HEK293T (cell line): ENCODE measurements at regions not wholly inside any gene's neighbourhood (a gene's known extent, or its start where the extent isn't known, plus 50 kb on each side); places are given as distances from the start of the nearest gene placed in this dataset.

Source experiments
- ELF4 ChIP-seq: fragments of 450-650 bp; IDR thresholded peaks from 2 replicates; pipeline ENCODE4 v1.6.1; 2017; ENCODE audit warnings: antibody characterized with exemption
- FOXM1 ChIP-seq: fragments of 450-650 bp; IDR thresholded peaks from 2 replicates; pipeline ENCODE4 v1.6.1; 2017; ENCODE audit warnings: mild to moderate bottlenecking, borderline replicate concordance
- TARDBP ChIP-seq: fragments of 450-650 bp; IDR thresholded peaks from 2 replicates; pipeline ENCODE4 v1.6.1; 2016

- TF ChIP-seq FOXM1, result no peak
- no peak for TF ChIP-seq ELF4
- no peak for TF ChIP-seq TARDBP
These were observed 167.6 kb upstream of the DKK2 start for GRCh38 chr4:107203733-107204132.
